ENCODE measurements at regions not wholly inside any gene's neighbourhood (a gene's known extent, or its start where the extent isn't known, plus 50 kb on each side); places are given as distances from the start of the nearest gene placed in this dataset.

DNA sequence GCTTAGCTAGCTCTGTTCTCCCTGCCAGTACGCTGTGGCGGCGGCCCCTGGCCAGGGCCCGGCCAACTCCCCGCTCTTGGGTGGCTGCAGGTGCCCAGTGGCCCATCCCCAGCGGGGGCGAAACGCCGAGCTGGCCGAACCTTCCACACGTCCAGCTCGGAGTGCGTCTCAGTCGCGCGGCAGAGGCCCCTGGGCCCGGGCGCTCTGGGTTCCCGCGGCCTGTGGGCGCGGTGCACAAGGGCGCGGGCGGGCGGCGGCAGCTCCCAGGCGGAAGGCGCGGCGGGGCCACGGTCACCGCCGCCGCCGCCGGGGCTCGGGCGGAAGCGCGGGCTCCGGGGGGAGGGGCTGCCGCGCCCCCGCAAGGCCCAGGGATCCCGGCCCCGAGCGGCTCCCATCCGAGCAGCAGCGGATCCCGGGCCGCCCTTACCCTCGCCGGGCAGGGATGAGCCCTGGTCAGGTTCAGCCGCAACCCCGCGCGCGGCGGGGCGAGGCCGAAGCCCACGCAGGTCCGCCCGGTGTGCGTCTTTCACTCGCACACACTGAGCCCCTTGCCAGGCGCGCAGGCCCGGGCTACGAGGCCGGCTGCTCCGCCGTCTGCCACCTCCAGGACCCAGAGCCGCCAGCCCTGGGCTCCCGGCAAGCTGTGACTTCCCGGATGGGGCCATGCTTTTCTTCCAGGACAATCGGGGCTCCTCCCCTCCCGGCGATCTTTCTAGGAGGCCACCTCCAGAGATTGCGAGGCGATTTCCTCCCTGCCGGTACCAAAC lies 54.2 kb downstream of the CCDC54 start (continued):
- no peak for TF ChIP-seq SALL1 (CRISPR knock-in tag; IDR thresholded peaks at IDR 0.05)
- TF ChIP-seq FOXA1 (IDR thresholded peaks at IDR 0.05) = no peak
- no peak for TF ChIP-seq FOXA1 (CRISPR knock-in tag; IDR thresholded peaks at IDR 0.05)
- no peak for TF ChIP-seq ZNF205 (CRISPR knock-in tag; IDR thresholded peaks at IDR 0.05)
- TF ChIP-seq, protein P1, sequence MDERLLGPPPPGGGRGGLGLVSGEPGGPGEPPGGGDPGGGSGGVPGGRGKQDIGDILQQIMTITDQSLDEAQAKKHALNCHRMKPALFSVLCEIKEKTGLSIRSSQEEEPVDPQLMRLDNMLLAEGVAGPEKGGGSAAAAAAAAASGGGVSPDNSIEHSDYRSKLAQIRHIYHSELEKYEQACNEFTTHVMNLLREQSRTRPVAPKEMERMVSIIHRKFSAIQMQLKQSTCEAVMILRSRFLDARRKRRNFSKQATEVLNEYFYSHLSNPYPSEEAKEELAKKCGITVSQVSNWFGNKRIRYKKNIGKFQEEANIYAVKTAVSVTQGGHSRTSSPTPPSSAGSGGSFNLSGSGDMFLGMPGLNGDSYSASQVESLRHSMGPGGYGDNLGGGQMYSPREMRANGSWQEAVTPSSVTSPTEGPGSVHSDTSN (CRISPR knock-in tag; IDR thresholded peaks at IDR 0.05) = no peak
- TF ChIP-seq HMGA1 (CRISPR knock-in tag; conservative IDR thresholded peaks at IDR 0.05) = no peak
- no peak for TF ChIP-seq SRSF9 (IDR thresholded peaks at IDR 0.05; ENCODE audit: borderline replicate concordance, insufficient read depth, low read depth, low read length, poor library complexity, severe bottlenecking)
- TF ChIP-seq RBFOX2 (IDR thresholded peaks at IDR 0.05; ENCODE audit: low read depth, low read length) = peak; percentile 30; the same call in 1 of the 2 replicates
- TF ChIP-seq ZFP82 (CRISPR knock-in tag; IDR thresholded peaks at IDR 0.05; ENCODE audit: borderline replicate concordance) = no peak
- no peak for TF ChIP-seq U2AF1 (optimal IDR thresholded peaks at IDR 0.05; ENCODE audit: low read depth, low read length)
- TF ChIP-seq ZNF674 (CRISPR knock-in tag; IDR thresholded peaks at IDR 0.05; ENCODE audit: low read depth) = 0 out of 2 replicates have a peak, but pooled peaks have one; percentile 32
- TF ChIP-seq ASH2L (IDR thresholded peaks at IDR 0.05; ENCODE audit: insufficient read length, low read depth, low read length) = no peak
- no peak for TF ChIP-seq BRD4 (CRISPR knock-in tag; IDR thresholded peaks at IDR 0.05)
- TF ChIP-seq, protein P2, sequence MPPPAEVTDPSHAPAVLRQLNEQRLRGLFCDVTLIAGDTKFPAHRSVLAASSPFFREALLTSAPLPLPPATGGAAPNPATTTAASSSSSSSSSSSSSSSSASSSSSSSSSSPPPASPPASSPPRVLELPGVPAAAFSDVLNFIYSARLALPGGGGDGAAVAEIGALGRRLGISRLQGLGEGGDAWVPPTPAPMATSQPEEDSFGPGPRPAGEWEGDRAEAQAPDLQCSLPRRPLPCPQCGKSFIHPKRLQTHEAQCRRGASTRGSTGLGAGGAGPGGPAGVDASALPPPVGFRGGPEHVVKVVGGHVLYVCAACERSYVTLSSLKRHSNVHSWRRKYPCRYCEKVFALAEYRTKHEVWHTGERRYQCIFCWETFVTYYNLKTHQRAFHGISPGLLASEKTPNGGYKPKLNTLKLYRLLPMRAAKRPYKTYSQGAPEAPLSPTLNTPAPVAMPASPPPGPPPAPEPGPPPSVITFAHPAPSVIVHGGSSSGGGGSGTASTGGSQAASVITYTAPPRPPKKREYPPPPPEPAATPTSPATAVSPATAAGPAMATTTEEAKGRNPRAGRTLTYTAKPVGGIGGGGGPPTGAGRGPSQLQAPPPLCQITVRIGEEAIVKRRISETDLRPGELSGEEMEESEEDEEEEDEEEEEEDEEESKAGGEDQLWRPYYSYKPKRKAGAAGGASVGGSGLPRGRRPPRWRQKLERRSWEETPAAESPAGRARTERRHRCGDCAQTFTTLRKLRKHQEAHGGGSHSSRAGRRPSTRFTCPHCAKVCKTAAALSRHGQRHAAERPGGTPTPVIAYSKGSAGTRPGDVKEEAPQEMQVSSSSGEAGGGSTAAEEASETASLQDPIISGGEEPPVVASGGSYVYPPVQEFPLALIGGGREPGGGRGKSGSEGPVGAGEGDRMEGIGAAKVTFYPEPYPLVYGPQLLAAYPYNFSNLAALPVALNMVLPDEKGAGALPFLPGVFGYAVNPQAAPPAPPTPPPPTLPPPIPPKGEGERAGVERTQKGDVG (CRISPR knock-in tag; IDR thresholded peaks at IDR 0.05; ENCODE audit: borderline replicate concordance) = no peak
- peak; percentile 69; the same call in 1 of the 2 replicates for TF ChIP-seq ZNF776 (CRISPR knock-in tag; IDR thresholded peaks at IDR 0.05)
- TF ChIP-seq ELF4 (CRISPR knock-in tag; IDR thresholded peaks at IDR 0.05; ENCODE audit: borderline replicate concordance) = no peak
- TF ChIP-seq SOX6 (IDR thresholded peaks at IDR 0.05) = no peak
- peak; percentile 36; the same call in 1 of the 2 replicates for TF ChIP-seq SOX6 (CRISPR knock-in tag; IDR thresholded peaks at IDR 0.05)
- no peak for TF ChIP-seq JUNB (CRISPR knock-in tag; IDR thresholded peaks at IDR 0.05; ENCODE audit: borderline replicate concordance)
- TF ChIP-seq MED8 (CRISPR knock-in tag; IDR thresholded peaks at IDR 0.05; ENCODE audit: insufficient replicate concordance) = no peak
- TF ChIP-seq PCBP1 (IDR thresholded peaks at IDR 0.05; ENCODE audit: borderline replicate concordance, low read depth, low read length) = no peak
- no peak for TF ChIP-seq RBM39 (IDR thresholded peaks at IDR 0.05; ENCODE audit: low read depth, low read length, poor library complexity, severe bottlenecking)
- TF ChIP-seq, protein P3, sequence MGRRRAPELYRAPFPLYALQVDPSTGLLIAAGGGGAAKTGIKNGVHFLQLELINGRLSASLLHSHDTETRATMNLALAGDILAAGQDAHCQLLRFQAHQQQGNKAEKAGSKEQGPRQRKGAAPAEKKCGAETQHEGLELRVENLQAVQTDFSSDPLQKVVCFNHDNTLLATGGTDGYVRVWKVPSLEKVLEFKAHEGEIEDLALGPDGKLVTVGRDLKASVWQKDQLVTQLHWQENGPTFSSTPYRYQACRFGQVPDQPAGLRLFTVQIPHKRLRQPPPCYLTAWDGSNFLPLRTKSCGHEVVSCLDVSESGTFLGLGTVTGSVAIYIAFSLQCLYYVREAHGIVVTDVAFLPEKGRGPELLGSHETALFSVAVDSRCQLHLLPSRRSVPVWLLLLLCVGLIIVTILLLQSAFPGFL (CRISPR knock-in tag; IDR thresholded peaks at IDR 0.05) = no peak
- TF ChIP-seq ZNF337 (CRISPR knock-in tag; IDR thresholded peaks at IDR 0.05; ENCODE audit: borderline replicate concordance, low read depth) = no peak
- 0 out of 2 replicates have a peak, but pooled peaks have one; percentile 19 for TF ChIP-seq ZNF430 (CRISPR knock-in tag; IDR thresholded peaks at IDR 0.05)
- no peak for TF ChIP-seq FOSL2 (CRISPR knock-in tag; IDR thresholded peaks at IDR 0.05)
- TF ChIP-seq ONECUT2 (CRISPR knock-in tag; IDR thresholded peaks at IDR 0.05) = no peak
